GM06990 (cell line): ENCODE measurements at regions not wholly inside any gene's neighbourhood (a gene's known extent, or its start where the extent isn't known, plus 50 kb on each side); places are given as distances from the start of the nearest gene placed in this dataset.

ENCODE experiments used
- DNase-seq: peaks from one replicate; pipeline ENCODE4 v3.0.0-alpha.2; 2011; ENCODE audit not compliant: insufficient read length; ENCODE audit errors: extremely low read depth
- H3K27me3 ChIP-seq: replicated peaks from 2 replicates; pipeline ENCODE4 v1.6.0; 2011; ENCODE audit warnings: low read length; ENCODE audit not compliant: control insufficient read depth, insufficient read depth
- H3K36me3 ChIP-seq: 2 replicates; pipeline ENCODE4 v1.5.1; 2011; ENCODE audit warnings: low read length; ENCODE audit not compliant: control insufficient read depth, insufficient read depth
- H3K4me3 ChIP-seq: replicated peaks from 2 replicates; pipeline ENCODE4 v1.5.1; 2011; ENCODE audit warnings: low read depth, mild to moderate bottlenecking, control low read depth, low read length
- CTCF ChIP-seq: IDR thresholded peaks from 2 replicates; pipeline ENCODE4 v1.5.1; 2011; ENCODE audit warnings: low read length, control low read depth, mild to moderate bottlenecking, inconsistent platforms; ENCODE audit not compliant: insufficient read depth, poor library complexity, severe bottlenecking

- DNase-seq: no peak
- Histone ChIP-seq H3K27me3 (no peaks in the 10 kb centered on the region; the same call in 1 of the 2 replicates), H3K36me3 (no peaks in the 10 kb centered on the region), H3K4me3 (no peak overlapping the region)
- TF ChIP-seq CTCF: no peak
These were observed 219.9 kb downstream of the PIK3C3 start for GRCh38 chr18:42174909-42175308.

- no peaks in the 10 kb centered on the region for H3K36me3 ChIP-seq
- H3K4me3 ChIP-seq: no peak overlapping the region
- no peaks in the 10 kb centered on the region; the same call in 1 of the 2 replicates for H3K27me3 ChIP-seq
- DNase-seq: no peak
- TF ChIP-seq CTCF: no peak
These were observed 221.6 kb downstream of the PIK3C3 start for GRCh38 chr18:42176599-42176998.

- no peak for DNase-seq
- H3K27me3 ChIP-seq: no peaks in the 10 kb centered on the region; the same call in 1 of the 2 replicates
- no peak for TF ChIP-seq CTCF
- no peaks in the 10 kb centered on the region for H3K36me3 ChIP-seq
- no peak overlapping the region for H3K4me3 ChIP-seq
These were observed 222.4 kb downstream of the PIK3C3 start for GRCh38 chr18:42177390-42177789.

- TF ChIP-seq CTCF: no peak
- Histone ChIP-seq H3K4me3 (no peak overlapping the region), H3K27me3 (no peaks in the 10 kb centered on the region; the same call in 1 of the 2 replicates), H3K36me3 (no peaks in the 10 kb centered on the region)
- DNase-seq: no peak
These were observed 223.5 kb downstream of the PIK3C3 start for GRCh38 chr18:42178376-42179080.

- no peak for DNase-seq
- TF ChIP-seq CTCF: no peak
- H3K36me3 ChIP-seq: no peaks in the 10 kb centered on the region
These were observed 224.6 kb downstream of the PIK3C3 start for GRCh38 chr18:42179542-42180121.

More at GRCh38 chr18:42179542-42180121, 224.6 kb downstream of the PIK3C3 start:
- Histone ChIP-seq H3K27me3 (no peaks in the 10 kb centered on the region; the same call in 1 of the 2 replicates), H3K4me3 (no peak overlapping the region)
